H9 (cell line): ENCODE measurements at regions not wholly inside any gene's neighbourhood (a gene's known extent, or its start where the extent isn't known, plus 50 kb on each side); places are given as distances from the start of the nearest gene placed in this dataset.

Experiments
- DNase-seq: peaks from one replicate; pipeline ENCODE4 v3.0.0-alpha.2; 2017
- H2AFZ ChIP-seq: one replicate; pipeline ENCODE4 v1.6.1; 2013; ENCODE audit warnings: mild to moderate bottlenecking, low read length, control low read depth, moderate library complexity
- H2AK5ac ChIP-seq: 2 replicates; pipeline ENCODE4 v1.6.1; 2013; ENCODE audit warnings: low read length, control low read depth, mixed read lengths; ENCODE audit not compliant: insufficient read length
- H2BK120ac ChIP-seq: one replicate; pipeline ENCODE4 v1.6.1; 2013; ENCODE audit warnings: low read depth, mild to moderate bottlenecking, low read length, control low read depth, inconsistent platforms; ENCODE audit not compliant: poor library complexity, severe bottlenecking
- H2BK12ac ChIP-seq: 2 replicates; pipeline ENCODE4 v1.6.1; 2013; ENCODE audit warnings: low read length, control low read depth, mixed read lengths, low read depth; ENCODE audit not compliant: insufficient read length
- H2BK15ac ChIP-seq: 2 replicates; pipeline ENCODE4 v1.6.1; 2013; ENCODE audit warnings: low read depth, low read length, control low read depth
- H2BK20ac ChIP-seq: one replicate; pipeline ENCODE4 v1.6.1; 2013; ENCODE audit warnings: low read depth, mild to moderate bottlenecking, low read length, control low read depth, inconsistent platforms; ENCODE audit not compliant: poor library complexity, severe bottlenecking
- H2BK5ac ChIP-seq: 2 replicates; pipeline ENCODE4 v1.6.1; 2013; ENCODE audit warnings: low read length, control low read depth, mixed read lengths; ENCODE audit not compliant: insufficient read length
- H3K14ac ChIP-seq: 2 replicates; pipeline ENCODE4 v1.6.1; 2013; ENCODE audit warnings: low read length, control low read depth; ENCODE audit not compliant: insufficient read depth
- H3K18ac ChIP-seq: 2 replicates; pipeline ENCODE4 v1.6.1; 2013; ENCODE audit warnings: low read depth, mild to moderate bottlenecking, mixed read lengths, low read length, control low read depth; ENCODE audit not compliant: insufficient read length
- H3K23ac ChIP-seq: 2 replicates; pipeline ENCODE4 v1.6.1; 2013; ENCODE audit warnings: low read length, control low read depth, mixed read lengths, low read depth; ENCODE audit not compliant: insufficient read length
- H3K23me2 ChIP-seq: 2 replicates; pipeline ENCODE4 v1.6.1; 2013; ENCODE audit warnings: low read depth, mild to moderate bottlenecking, mixed read lengths, low read length, control low read depth; ENCODE audit not compliant: insufficient read length, poor library complexity, severe bottlenecking
- H3K27ac ChIP-seq: 2 replicates; pipeline ENCODE4 v1.5.1; 2013; ENCODE audit warnings: low read length, control low read depth, mixed read lengths, low read depth; ENCODE audit not compliant: insufficient read length
- H3K27me3 ChIP-seq: 2 replicates; pipeline ENCODE4 v1.6.1; 2013; ENCODE audit warnings: low read length, control low read depth, inconsistent platforms; ENCODE audit not compliant: insufficient read depth
- H3K4ac ChIP-seq: 2 replicates; pipeline ENCODE4 v1.6.1; 2013; ENCODE audit warnings: low read depth, mild to moderate bottlenecking, control low read depth, inconsistent platforms, low read length, moderate library complexity
- H3K4me1 ChIP-seq: 2 replicates; pipeline ENCODE4 v1.6.1; 2013; ENCODE audit warnings: low read length, control low read depth, inconsistent platforms; ENCODE audit not compliant: insufficient read depth
- H3K4me2 ChIP-seq: 2 replicates; pipeline ENCODE4 v1.6.1; 2013; ENCODE audit warnings: low read length, control low read depth, mixed read lengths; ENCODE audit not compliant: insufficient read length, insufficient read depth
- H3K56ac ChIP-seq: 2 replicates; pipeline ENCODE4 v1.6.1; 2013; ENCODE audit warnings: low read depth, mild to moderate bottlenecking, mixed read lengths, low read length, control low read depth; ENCODE audit not compliant: insufficient read length
- H3K79me1 ChIP-seq: 2 replicates; pipeline ENCODE4 v1.6.1; 2013; ENCODE audit warnings: low read depth, mild to moderate bottlenecking, moderate library complexity, low read length, control low read depth, inconsistent platforms; ENCODE audit not compliant: insufficient read depth, poor library complexity, severe bottlenecking
- H3K79me2 ChIP-seq: 2 replicates; pipeline ENCODE4 v1.6.1; 2013; ENCODE audit warnings: low read length, control low read depth, inconsistent platforms; ENCODE audit not compliant: insufficient read depth
- H3K9ac ChIP-seq: 2 replicates; pipeline ENCODE4 v1.6.1; 2013; ENCODE audit warnings: low read length, control low read depth, mixed read lengths; ENCODE audit not compliant: insufficient read length; ENCODE audit errors: extremely low read depth
- H3K9me3 ChIP-seq: one replicate; pipeline ENCODE4 v1.6.1; 2013; ENCODE audit warnings: low read depth, low read length, inconsistent platforms; ENCODE audit not compliant: control insufficient read depth
- H3T11ph ChIP-seq: one replicate; pipeline ENCODE4 v1.6.1; 2013; ENCODE audit warnings: mild to moderate bottlenecking, low read length, control low read depth, inconsistent platforms
- H4K20me1 ChIP-seq: one replicate; pipeline ENCODE4 v1.6.1; 2013; ENCODE audit not compliant: control insufficient read depth, insufficient read length, insufficient read depth
- H4K5ac ChIP-seq: 2 replicates; pipeline ENCODE4 v1.6.1; 2013; ENCODE audit warnings: low read depth, mild to moderate bottlenecking, mixed read lengths, low read length, control low read depth; ENCODE audit not compliant: insufficient read length
- H4K8ac ChIP-seq: replicated peaks from 2 replicates; pipeline ENCODE4 v1.6.1; 2013; ENCODE audit warnings: low read length, control low read depth, mixed read lengths, low read depth; ENCODE audit not compliant: insufficient read length
- H4K91ac ChIP-seq: 2 replicates; pipeline ENCODE4 v1.6.1; 2013; ENCODE audit warnings: low read depth, mild to moderate bottlenecking, moderate library complexity, mixed read lengths, low read length, control low read depth; ENCODE audit not compliant: insufficient read length
- H3K27ac Mint-ChIP-seq, 3 experiments: 2 replicates in 2 of 3; 3 replicates in 1 of 3; pipeline ENCODE4 v1.8.0; 2020 to 2021; ENCODE audit warnings: mixed read lengths in 3 of 3, mild to moderate bottlenecking in 1 of 3, moderate library complexity in 1 of 3
- H3K27me3 Mint-ChIP-seq: 2 replicates; pipeline ENCODE4 v1.8.0; 2021; ENCODE audit warnings: low read depth, mild to moderate bottlenecking, moderate library complexity, mixed read lengths
- H3K36me3 Mint-ChIP-seq, 3 experiments: 2 replicates in 2 of 3; 3 replicates in 1 of 3; pipeline ENCODE4 v1.8.0; 2020 to 2021; ENCODE audit warnings: low read depth in 3 of 3, mixed read lengths in 3 of 3; ENCODE audit not compliant: insufficient read depth in 1 of 3
- H3K4me1 Mint-ChIP-seq, 2 experiments: 2 replicates each; pipeline ENCODE4 v1.8.0; 2020; ENCODE audit warnings: mixed read lengths in 2 of 2
- H3K4me3 Mint-ChIP-seq, 2 experiments: 2 replicates in 1 of 2; 3 replicates in 1 of 2; pipeline ENCODE4 v1.8.0; 2020 to 2021; ENCODE audit warnings: mild to moderate bottlenecking in 2 of 2, mixed read lengths in 2 of 2, moderate library complexity in 1 of 2
- H3K9me3 Mint-ChIP-seq, 2 experiments: 2 replicates in 1 of 2; 3 replicates in 1 of 2; pipeline ENCODE4 v1.8.0; 2020; ENCODE audit warnings: mild to moderate bottlenecking in 2 of 2, mixed read lengths in 2 of 2, moderate library complexity in 1 of 2
- WGBS: extraction: QIAGEN DNeasy Blood & Tissue Kit; methylation state at CpG from one replicate; pipeline ENCODE4 v1.1.7; 2013; ENCODE audit warnings: missing lambda C conversion rate, low lambda C conversion rate, mixed read lengths; ENCODE audit not compliant: insufficient read length; ENCODE audit errors: extremely low coverage; 5-methylcytosine and 5-hydroxymethylcytosine counted together
- TF ChIP-seq, protein P1 (sequence below): fragments of 200-600 bp; sonication (generic); conservative IDR thresholded peaks from 3 replicates; pipeline ENCODE4 v1.8.0; 2021; ENCODE audit warnings: antibody characterized with exemption, mild to moderate bottlenecking

DNA sequence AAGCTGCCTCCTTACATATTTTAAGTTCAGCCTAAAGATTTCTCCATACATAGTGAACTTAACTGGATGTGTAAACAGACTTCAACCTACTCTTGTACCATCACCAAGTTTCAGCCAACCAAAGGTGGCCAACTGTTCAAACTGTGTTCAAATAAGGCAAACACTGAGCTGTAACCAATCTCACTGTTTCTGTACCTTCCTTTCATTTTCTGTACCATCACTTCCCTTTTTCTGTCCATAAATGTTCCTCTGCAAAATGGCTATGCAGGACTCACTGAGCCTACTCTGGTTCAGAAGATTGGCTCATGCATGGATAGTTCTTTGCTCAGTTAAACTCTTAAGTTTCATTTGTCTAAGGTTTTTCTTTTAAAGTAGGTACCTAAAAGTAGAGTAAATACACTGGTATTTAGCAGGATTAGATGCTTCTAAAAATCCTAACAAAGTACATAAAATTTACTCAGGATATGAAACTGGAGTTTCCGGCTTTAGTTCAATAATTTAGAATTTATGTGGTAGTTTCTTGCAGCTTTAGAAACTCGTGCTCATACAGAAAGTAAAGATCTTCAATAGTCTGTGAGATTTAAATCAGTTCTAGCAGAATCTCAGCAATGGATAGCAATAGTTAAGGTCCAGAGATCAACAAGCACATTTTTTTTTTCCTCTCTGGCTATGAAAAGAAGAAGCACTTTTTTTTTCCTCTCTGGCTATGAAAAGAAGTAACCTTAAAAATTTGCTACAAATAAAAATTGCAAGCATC lies 282.0 kb upstream of the PPFIA2 start:
- H3K27ac Mint-ChIP-seq = no peak overlapping the region
- H2AK5ac ChIP-seq = no peak overlapping the region
- TF ChIP-seq, protein P1, sequence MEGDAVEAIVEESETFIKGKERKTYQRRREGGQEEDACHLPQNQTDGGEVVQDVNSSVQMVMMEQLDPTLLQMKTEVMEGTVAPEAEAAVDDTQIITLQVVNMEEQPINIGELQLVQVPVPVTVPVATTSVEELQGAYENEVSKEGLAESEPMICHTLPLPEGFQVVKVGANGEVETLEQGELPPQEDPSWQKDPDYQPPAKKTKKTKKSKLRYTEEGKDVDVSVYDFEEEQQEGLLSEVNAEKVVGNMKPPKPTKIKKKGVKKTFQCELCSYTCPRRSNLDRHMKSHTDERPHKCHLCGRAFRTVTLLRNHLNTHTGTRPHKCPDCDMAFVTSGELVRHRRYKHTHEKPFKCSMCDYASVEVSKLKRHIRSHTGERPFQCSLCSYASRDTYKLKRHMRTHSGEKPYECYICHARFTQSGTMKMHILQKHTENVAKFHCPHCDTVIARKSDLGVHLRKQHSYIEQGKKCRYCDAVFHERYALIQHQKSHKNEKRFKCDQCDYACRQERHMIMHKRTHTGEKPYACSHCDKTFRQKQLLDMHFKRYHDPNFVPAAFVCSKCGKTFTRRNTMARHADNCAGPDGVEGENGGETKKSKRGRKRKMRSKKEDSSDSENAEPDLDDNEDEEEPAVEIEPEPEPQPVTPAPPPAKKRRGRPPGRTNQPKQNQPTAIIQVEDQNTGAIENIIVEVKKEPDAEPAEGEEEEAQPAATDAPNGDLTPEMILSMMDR = no peak

More for the DNA sequence above, 282.0 kb upstream of the PPFIA2 start:
- Histone ChIP-seq H3K56ac (no peak overlapping the region), H2AFZ (no peak overlapping the region), H3K4ac (no peak overlapping the region), H3K18ac (no peak overlapping the region), H3K9ac (no peak overlapping the region), H3K23ac (no peak overlapping the region), H2BK5ac (no peak overlapping the region), H4K5ac (no peak overlapping the region), H3K27me3 (no peaks in the 10 kb centered on the region), H4K8ac (no peak overlapping the region), H3K79me2 (no peaks in the 10 kb centered on the region), H3K14ac (no peak overlapping the region), H3K27ac (no peak overlapping the region), H2BK15ac (no peak overlapping the region), H3K79me1 (no peaks in the 10 kb centered on the region), H2BK20ac (no peak overlapping the region), H2BK120ac (no peak overlapping the region), H3K23me2 (no peaks in the 10 kb centered on the region), H4K20me1 (no peaks in the 10 kb centered on the region), H3T11ph (no peak overlapping the region), H2BK12ac (no peak overlapping the region), H3K9me3 (no peaks in the 10 kb centered on the region), H3K4me2 (no peak overlapping the region), H4K91ac (no peak overlapping the region), H3K4me1 (no peaks in the 10 kb centered on the region)
- no peak for DNase-seq
- no peaks in the 10 kb centered on the region for H3K4me1 Mint-ChIP-seq
- WGBS = no CpG with 5 or more reads among the region's 2 CpGs
- no peaks in the 10 kb centered on the region for H3K9me3 Mint-ChIP-seq
- no peaks in the 10 kb centered on the region for H3K36me3 Mint-ChIP-seq
- no peaks in the 10 kb centered on the region for H3K27me3 Mint-ChIP-seq
- H3K4me3 Mint-ChIP-seq = no peak overlapping the region
